GM23248 (cell line): ENCODE measurements at regions not wholly inside any gene's neighbourhood (a gene's known extent, or its start where the extent isn't known, plus 50 kb on each side); places are given as distances from the start of the nearest gene placed in this dataset.
"Not testable (repeated sequence)": the region's sequence is repeated elsewhere in the genome, so short reads cannot be mapped to it uniquely, and the experiment has no call there.

ENCODE experiments used
- DNase-seq: peaks from one replicate; pipeline ENCODE4 v3.0.0-alpha.2; 2015
- H2AFZ ChIP-seq: fragments of 200-600 bp; sonication (generic); 2 replicates; pipeline ENCODE4 v1.6.1; 2016; ENCODE audit warnings: antibody characterized with exemption
- H3F3A ChIP-seq: fragments of 200-600 bp; sonication (generic); 2 replicates; pipeline ENCODE4 v1.6.1; 2016; ENCODE audit warnings: mild to moderate bottlenecking, antibody characterized with exemption, mixed run types; ENCODE audit not compliant: insufficient read depth
- H3K27ac ChIP-seq: fragments of 200-600 bp; sonication (generic); 2 replicates; pipeline ENCODE4 v1.5.1; 2016; ENCODE audit warnings: mild to moderate bottlenecking
- H3K27me3 ChIP-seq: fragments of 200-600 bp; sonication (generic); replicated peaks from 2 replicates; pipeline ENCODE4 v1.6.1; 2016; ENCODE audit warnings: mild to moderate bottlenecking; ENCODE audit not compliant: insufficient read depth
- H3K36me3 ChIP-seq: fragments of 200-600 bp; sonication (generic); 2 replicates; pipeline ENCODE4 v1.6.1; 2016; ENCODE audit warnings: low read depth, mild to moderate bottlenecking
- H3K4me1 ChIP-seq: fragments of 200-600 bp; sonication (generic); 2 replicates; pipeline ENCODE4 v1.6.1; 2016; ENCODE audit warnings: mild to moderate bottlenecking; ENCODE audit not compliant: insufficient read depth
- H3K4me2 ChIP-seq: fragments of 200-600 bp; sonication (generic); one replicate; pipeline ENCODE4 v1.6.1; 2016; ENCODE audit warnings: mild to moderate bottlenecking; ENCODE audit not compliant: unreplicated experiment
- H3K4me3 ChIP-seq: fragments of 200-600 bp; sonication (generic); 2 replicates; pipeline ENCODE4 v1.5.1; 2016; ENCODE audit warnings: mild to moderate bottlenecking
- H3K79me2 ChIP-seq: fragments of 200-600 bp; sonication (generic); 2 replicates; pipeline ENCODE4 v1.6.1; 2016; ENCODE audit warnings: mild to moderate bottlenecking; ENCODE audit not compliant: insufficient read depth
- H3K9ac ChIP-seq: fragments of 200-600 bp; sonication (generic); 2 replicates; pipeline ENCODE4 v1.6.1; 2016; ENCODE audit warnings: mild to moderate bottlenecking
- H3K9me2 ChIP-seq: fragments of 200-600 bp; sonication (generic); 2 replicates; pipeline ENCODE4 v1.6.1; 2016; ENCODE audit warnings: mixed run types, mild to moderate bottlenecking, moderate library complexity; ENCODE audit not compliant: insufficient read depth
- H3K9me3 ChIP-seq: fragments of 200-600 bp; sonication (generic); one replicate; pipeline ENCODE4 v1.6.1; 2017; ENCODE audit warnings: low read depth
- H4K20me1 ChIP-seq: fragments of 200-600 bp; sonication (generic); 2 replicates; pipeline ENCODE4 v1.6.0; 2016; ENCODE audit not compliant: insufficient read depth
- EZH2 ChIP-seq: fragments of 200-600 bp; sonication (generic); IDR thresholded peaks from 2 replicates; pipeline ENCODE4 v1.6.1; 2018; ENCODE audit warnings: antibody characterized with exemption, mild to moderate bottlenecking; ENCODE audit not compliant: insufficient read depth, poor library complexity, severe bottlenecking
- EZH2phosphoT487 ChIP-seq: fragments of 200-600 bp; sonication (generic); IDR thresholded peaks from 2 replicates; pipeline ENCODE4 v1.6.1; 2018; ENCODE audit warnings: antibody characterized with exemption, moderate library complexity, mild to moderate bottlenecking, low read depth; ENCODE audit not compliant: insufficient read depth
- WGBS, 2 experiments: methylation state at CpG; one replicate each; pipeline ENCODE4 v1.1.6; 2015 to 2017; ENCODE audit warnings: low lambda C conversion rate in 2 of 2, low coverage in 1 of 2; ENCODE audit errors: missing lambda C conversion rate in 2 of 2; 5-methylcytosine and 5-hydroxymethylcytosine counted together
- in situ Hi-C: fragments of 300-500 bp; cut with MboI; formaldehyde crosslinking; loops from 2 replicates; pipeline ENCODE4 v1.15.0; 2020

- Histone ChIP-seq H2AFZ (no peak overlapping the region), H3K27ac (no peak overlapping the region), H3K4me2 (no peak overlapping the region), H3K9me3 (no peaks in the 10 kb centered on the region), H3F3A (no peaks in the 10 kb centered on the region), H3K79me2 (no peaks in the 10 kb centered on the region), H4K20me1 (no peaks in the 10 kb centered on the region), H3K4me1 (no peaks in the 10 kb centered on the region), H3K4me3 (no peak overlapping the region), H3K9me2 (no peaks in the 10 kb centered on the region), H3K27me3 (no peaks in the 10 kb centered on the region; the same call in 1 of the 2 replicates), H3K9ac (no peak overlapping the region), H3K36me3 (no peaks in the 10 kb centered on the region)
- TF ChIP-seq EZH2phosphoT487 (no peak), EZH2 (no peak)
- DNase-seq: no peak
- in situ Hi-C loops: no loop called here
- 72 to 76% methylated on average over 8 of the region's 8 CpGs for WGBS, 2 experiments
Measured at GRCh38 chr2:234793212-234793785, 158.5 kb upstream of the SH3BP4 start.

GRCh38 chr2:234792621-234793022 is 159.2 kb upstream of the SH3BP4 start:
- DNase-seq: no peak
- no peak overlapping the region for H2AFZ ChIP-seq
- no peak overlapping the region for H3K4me2 ChIP-seq

GRCh38 chr2:234792096-234792495 is 159.7 kb upstream of the SH3BP4 start:
- H3F3A ChIP-seq, H3K9me2 ChIP-seq, H3K79me2 ChIP-seq, H2AFZ ChIP-seq, in situ Hi-C loops, H3K4me2 ChIP-seq, H3K36me3 ChIP-seq, H3K27ac ChIP-seq, H3K9me3 ChIP-seq, H3K27me3 ChIP-seq, H3K4me3 ChIP-seq, DNase-seq, H4K20me1 ChIP-seq, H3K9ac ChIP-seq, H3K4me1 ChIP-seq: not testable (repeated sequence)
- WGBS, 2 experiments: 85 to 90% methylated on average over 8 of the region's 8 CpGs

More at GRCh38 chr2:234792621-234793022, 159.2 kb upstream of the SH3BP4 start:
- WGBS, 2 experiments: 90 to 92% methylated on average over 18 of the region's 18 CpGs
- Histone ChIP-seq H3K9ac (no peak overlapping the region), H3K9me2 (no peaks in the 10 kb centered on the region), H3K36me3 (no peaks in the 10 kb centered on the region), H3K27ac (no peak overlapping the region), H3K4me1 (no peaks in the 10 kb centered on the region), H4K20me1 (no peaks in the 10 kb centered on the region), H3F3A (no peaks in the 10 kb centered on the region), H3K79me2 (no peaks in the 10 kb centered on the region), H3K27me3 (no peaks in the 10 kb centered on the region; the same call in 1 of the 2 replicates), H3K9me3 (no peaks in the 10 kb centered on the region), H3K4me3 (no peak overlapping the region)
- in situ Hi-C loops: no loop called here
- TF ChIP-seq EZH2phosphoT487 (no peak), EZH2 (no peak)

- Histone ChIP-seq H2AFZ (no peak overlapping the region), H3K4me2 (no peak overlapping the region), H3K79me2 (no peaks in the 10 kb centered on the region), H3K9me2 (no peaks in the 10 kb centered on the region), H4K20me1 (no peaks in the 10 kb centered on the region), H3K27ac (no peak overlapping the region), H3K9ac (no peak overlapping the region), H3K36me3 (no peaks in the 10 kb centered on the region), H3K4me1 (no peaks in the 10 kb centered on the region), H3K4me3 (no peak overlapping the region), H3K27me3 (no peaks in the 10 kb centered on the region; the same call in 1 of the 2 replicates), H3F3A (no peaks in the 10 kb centered on the region), H3K9me3 (no peaks in the 10 kb centered on the region)
- no peak for DNase-seq
- 92 to 99% methylated on average over 10 of the region's 10 CpGs for WGBS, 2 experiments
- no peak for TF ChIP-seq EZH2
- no peak for TF ChIP-seq EZH2phosphoT487
- in situ Hi-C loops: no loop called here
Measured at GRCh38 chr2:234790380-234790779, 161.4 kb upstream of the SH3BP4 start.
